ENCODE measurements at regions not wholly inside any gene's neighbourhood (a gene's known extent, or its start where the extent isn't known, plus 50 kb on each side); places are given as distances from the start of the nearest gene placed in this dataset.

- no peak overlapping the region for H3K14ac ChIP-seq (ENCODE audit: insufficient read length)
- no peak overlapping the region for H3K4me3 ChIP-seq (ENCODE audit: extremely low read depth in 1 of 4, insufficient read depth in 2 of 4, low read depth in 3 of 4, low read length in 4 of 4)
- TF ChIP-seq FOSL1 (IDR thresholded peaks at IDR 0.05; ENCODE audit: insufficient read depth, low read depth, low read length) (no peak), CBX8 (IDR thresholded peaks at IDR 0.05; ENCODE audit: borderline replicate concordance, low read depth, low read length) (no peak), EGR1 (IDR thresholded peaks at IDR 0.05; ENCODE audit: borderline replicate concordance, low read depth, low read length) (no peak), BCL11A (IDR thresholded peaks at IDR 0.05; ENCODE audit: low read depth in 2 of 2, low read length in 2 of 2) (no peak), ASH2L (IDR thresholded peaks at IDR 0.05; ENCODE audit: low read length) (no peak)
- no peaks in the 10 kb centered on the region for H3K79me2 ChIP-seq (ENCODE audit: control insufficient read depth in 1 of 2, insufficient read depth in 2 of 2, low read length in 2 of 2)
- no peak overlapping the region for H2BK5ac ChIP-seq (ENCODE audit: low read depth, low read length)
- no peak for DNase-seq (ENCODE audit: low read depth in 1 of 2, low spot score in 2 of 2)
- ChIA-PET CTCF (ENCODE audit: partially characterized antibody) (no interaction called here), POLR2A (ENCODE audit: partially characterized antibody) (no interaction called here)
- H3K23ac ChIP-seq (ENCODE audit: insufficient read length) = no peak overlapping the region
- no peak overlapping the region for H2BK12ac ChIP-seq (ENCODE audit: low read depth, low read length)
- peaks cover 0 to 5% of the 10 kb centered on the region in 2 experiments; a peak in 1 of 4 replicates for H3K9me3 ChIP-seq (ENCODE audit: insufficient read depth in 2 of 2, low read depth in 1 of 2, low read length in 1 of 2)
- no peaks in the 10 kb centered on the region for H3K27me3 ChIP-seq (replicated peaks in 1 of 4; ENCODE audit: control insufficient read depth in 3 of 4, extremely low read depth in 1 of 4, insufficient read depth in 3 of 4, low read length in 3 of 4)
- H2BK120ac ChIP-seq (replicated peaks; ENCODE audit: low read depth, low read length) = no peak overlapping the region
- no peak overlapping the region for H2BK20ac ChIP-seq (ENCODE audit: low read length)
- H4K5ac ChIP-seq (ENCODE audit: insufficient read length, low read depth, low read length) = no peak overlapping the region
- no peaks in the 10 kb centered on the region; the same call in 1 of the 2 replicates for H3K23me2 ChIP-seq (ENCODE audit: low read depth, low read length)
- no peak overlapping the region for H3K4me2 ChIP-seq (ENCODE audit: insufficient read depth in 1 of 2, low read depth in 2 of 2, low read length in 2 of 2)
- no peak overlapping the region for H3K56ac ChIP-seq (replicated peaks; ENCODE audit: insufficient read length, low read depth, low read length)
- no peak overlapping the region for H2AK5ac ChIP-seq (ENCODE audit: low read depth, low read length)
- H3K18ac ChIP-seq (ENCODE audit: extremely low read depth, low read length) = no peak overlapping the region
- no peak overlapping the region for H3K4ac ChIP-seq (replicated peaks; ENCODE audit: insufficient read length, low read depth, low read length)
- no peak overlapping the region for H3K9ac ChIP-seq (replicated peaks in 1 of 4; ENCODE audit: extremely low read depth in 1 of 4, low read depth in 3 of 4, low read length in 3 of 4)
- H4K20me1 ChIP-seq (replicated peaks in 1 of 2; ENCODE audit: control insufficient read depth in 1 of 2, insufficient read depth in 2 of 2, low read length in 2 of 2) = no peaks in the 10 kb centered on the region
- FAIRE-seq = no peak
- H3K4me1 ChIP-seq (replicated peaks in 1 of 4; ENCODE audit: control insufficient read depth in 3 of 4, insufficient read depth in 4 of 4, low read length in 3 of 4) = peaks cover 0 to 2% (median 0%) of the 10 kb centered on the region in 4 experiments; a peak in 2 of 7 replicates
- 97% methylated on average over 2 of the region's 2 CpGs; no CpG with 5 or more reads in 1 of the 2 experiments for WGBS, 2 experiments (ENCODE audit: extremely low coverage in 1 of 2, insufficient coverage in 1 of 2, insufficient read length in 1 of 2, insufficient replicate concordance in 2 of 2, low coverage in 1 of 2, low lambda C conversion rate in 2 of 2, missing lambda C conversion rate in 1 of 2)
- H2AFZ ChIP-seq (ENCODE audit: low read length) = no peak overlapping the region
- H2BK15ac ChIP-seq (ENCODE audit: low read length) = no peak overlapping the region
- no peak overlapping the region for H3K27ac ChIP-seq (ENCODE audit: low read depth, low read length)
- H3K79me1 ChIP-seq (ENCODE audit: low read depth, low read length) = no peaks in the 10 kb centered on the region
- no peaks in the 10 kb centered on the region for H3K36me3 ChIP-seq (ENCODE audit: control insufficient read depth in 2 of 4, insufficient read depth in 4 of 4, low read length in 3 of 4)
- no peak overlapping the region for H4K8ac ChIP-seq (ENCODE audit: extremely low read depth, insufficient read depth, low read length)
- no peak overlapping the region for H4K91ac ChIP-seq (replicated peaks; ENCODE audit: insufficient read length, low read length)
Observed at GRCh38 chr3:26365706-26366105, 256.9 kb upstream of the LRRC3B start.
